PFSK-1 (cell line): ENCODE measurements at regions not wholly inside any gene's neighbourhood (a gene's known extent, or its start where the extent isn't known, plus 50 kb on each side); places are given as distances from the start of the nearest gene placed in this dataset.

Source experiments
- SIN3A ChIP-seq: IDR thresholded peaks from 2 replicates; pipeline ENCODE4 v1.6.1; 2012; ENCODE audit warnings: mild to moderate bottlenecking, low read length, moderate library complexity, borderline replicate concordance; ENCODE audit not compliant: insufficient read depth
- TAF1 ChIP-seq: IDR thresholded peaks from 2 replicates; pipeline ENCODE4 v1.6.1; 2012; ENCODE audit warnings: low read length, control low read depth, borderline replicate concordance; ENCODE audit not compliant: insufficient read depth
- TF ChIP-seq, protein P1 (sequence below), 2 experiments: IDR thresholded peaks; 2 replicates each; pipeline versions ENCODE4 v1.6.1 to v1.8.0; 2011 to 2012; ENCODE audit warnings: low read depth in 2 of 2, low read length in 2 of 2, control low read depth in 1 of 2, inconsistent platforms in 1 of 2, mild to moderate bottlenecking in 1 of 2, moderate library complexity in 1 of 2; ENCODE audit not compliant: insufficient read depth in 1 of 2

DNA sequence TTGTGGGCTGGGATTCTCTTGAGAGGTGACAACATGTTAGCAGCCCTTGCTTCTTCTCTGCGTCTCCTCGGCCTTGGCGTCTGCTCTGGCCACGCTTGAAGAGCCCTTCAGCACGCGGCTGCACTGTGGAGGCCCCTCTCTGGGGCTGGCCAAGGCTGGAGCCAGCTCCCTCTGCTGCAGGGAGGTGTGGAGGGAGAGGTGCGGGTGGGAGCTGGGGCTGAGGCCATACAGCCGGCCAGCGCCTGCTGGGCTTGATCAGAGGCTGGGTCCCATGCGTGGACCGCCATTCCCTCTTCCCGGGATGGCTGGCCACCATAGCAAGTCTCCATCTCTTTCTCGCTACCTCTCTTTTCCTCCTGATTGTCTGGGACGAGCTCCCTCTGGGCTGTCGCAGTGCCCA is 539.0 kb downstream of the PCDH7 start:
- TF ChIP-seq TAF1 (no peak), SIN3A (no peak)
- TF ChIP-seq, protein P1, sequence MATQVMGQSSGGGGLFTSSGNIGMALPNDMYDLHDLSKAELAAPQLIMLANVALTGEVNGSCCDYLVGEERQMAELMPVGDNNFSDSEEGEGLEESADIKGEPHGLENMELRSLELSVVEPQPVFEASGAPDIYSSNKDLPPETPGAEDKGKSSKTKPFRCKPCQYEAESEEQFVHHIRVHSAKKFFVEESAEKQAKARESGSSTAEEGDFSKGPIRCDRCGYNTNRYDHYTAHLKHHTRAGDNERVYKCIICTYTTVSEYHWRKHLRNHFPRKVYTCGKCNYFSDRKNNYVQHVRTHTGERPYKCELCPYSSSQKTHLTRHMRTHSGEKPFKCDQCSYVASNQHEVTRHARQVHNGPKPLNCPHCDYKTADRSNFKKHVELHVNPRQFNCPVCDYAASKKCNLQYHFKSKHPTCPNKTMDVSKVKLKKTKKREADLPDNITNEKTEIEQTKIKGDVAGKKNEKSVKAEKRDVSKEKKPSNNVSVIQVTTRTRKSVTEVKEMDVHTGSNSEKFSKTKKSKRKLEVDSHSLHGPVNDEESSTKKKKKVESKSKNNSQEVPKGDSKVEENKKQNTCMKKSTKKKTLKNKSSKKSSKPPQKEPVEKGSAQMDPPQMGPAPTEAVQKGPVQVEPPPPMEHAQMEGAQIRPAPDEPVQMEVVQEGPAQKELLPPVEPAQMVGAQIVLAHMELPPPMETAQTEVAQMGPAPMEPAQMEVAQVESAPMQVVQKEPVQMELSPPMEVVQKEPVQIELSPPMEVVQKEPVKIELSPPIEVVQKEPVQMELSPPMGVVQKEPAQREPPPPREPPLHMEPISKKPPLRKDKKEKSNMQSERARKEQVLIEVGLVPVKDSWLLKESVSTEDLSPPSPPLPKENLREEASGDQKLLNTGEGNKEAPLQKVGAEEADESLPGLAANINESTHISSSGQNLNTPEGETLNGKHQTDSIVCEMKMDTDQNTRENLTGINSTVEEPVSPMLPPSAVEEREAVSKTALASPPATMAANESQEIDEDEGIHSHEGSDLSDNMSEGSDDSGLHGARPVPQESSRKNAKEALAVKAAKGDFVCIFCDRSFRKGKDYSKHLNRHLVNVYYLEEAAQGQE (IDR thresholded peaks at IDR 0.05; ENCODE audit: insufficient read depth in 1 of 2, low read depth in 2 of 2, low read length in 2 of 2), result no peak
